ENCODE measurements at regions not wholly inside any gene's neighbourhood (a gene's known extent, or its start where the extent isn't known, plus 50 kb on each side); places are given as distances from the start of the nearest gene placed in this dataset.

- no peaks in the 10 kb centered on the region for H3K9me3 ChIP-seq (ENCODE audit: low read length)
- no peaks in the 10 kb centered on the region for H3F3A ChIP-seq (ENCODE audit: insufficient read depth, low read length, poor library complexity, severe bottlenecking)
- H3K9me2 ChIP-seq (ENCODE audit: insufficient read depth, low read length): no peaks in the 10 kb centered on the region
- no peaks in the 10 kb centered on the region for H4K20me1 ChIP-seq (ENCODE audit: insufficient read depth)
- no peak for TF ChIP-seq EP300 (conservative IDR thresholded peaks at IDR 0.05; ENCODE audit: poor library complexity, severe bottlenecking)
- no peak overlapping the region for H3K27ac ChIP-seq (ENCODE audit: low read length)
- no peak overlapping the region for H2AFZ ChIP-seq (ENCODE audit: low read depth, low read length)
- H3K79me2 ChIP-seq (replicated peaks; ENCODE audit: insufficient read depth, low read length): no peaks in the 10 kb centered on the region
- no peak overlapping the region for H3K4me2 ChIP-seq (ENCODE audit: low read length)
- no peak overlapping the region for H3K9ac ChIP-seq (ENCODE audit: low read length)
- H3K27me3 ChIP-seq (ENCODE audit: insufficient read depth, low read depth, low read length): no peaks in the 10 kb centered on the region
- H3K36me3 ChIP-seq (ENCODE audit: insufficient read depth, low read length): no peaks in the 10 kb centered on the region
- H3K4me3 ChIP-seq (ENCODE audit: low read length): no peak overlapping the region
Measured at GRCh38 chr10:129094233-129094632, 372.8 kb upstream of the MGMT start.

GRCh38 chr10:129094861-129095260 is 372.2 kb upstream of the MGMT start:
- Histone ChIP-seq H2AFZ (ENCODE audit: low read depth, low read length) (no peak overlapping the region), H3K9me2 (ENCODE audit: insufficient read depth, low read length) (no peaks in the 10 kb centered on the region), H3K27me3 (ENCODE audit: insufficient read depth, low read depth, low read length) (no peaks in the 10 kb centered on the region), H3K4me3 (ENCODE audit: low read length) (no peak overlapping the region), H3K36me3 (ENCODE audit: insufficient read depth, low read length) (no peaks in the 10 kb centered on the region), H3F3A (ENCODE audit: insufficient read depth, low read length, poor library complexity, severe bottlenecking) (no peaks in the 10 kb centered on the region), H3K79me2 (replicated peaks; ENCODE audit: insufficient read depth, low read length) (no peaks in the 10 kb centered on the region), H3K9me3 (ENCODE audit: low read length) (no peaks in the 10 kb centered on the region), H3K9ac (ENCODE audit: low read length) (no peak overlapping the region), H4K20me1 (ENCODE audit: insufficient read depth) (no peaks in the 10 kb centered on the region), H3K4me2 (ENCODE audit: low read length) (no peak overlapping the region), H3K27ac (ENCODE audit: low read length) (no peak overlapping the region)
- no peak for TF ChIP-seq EZH2 (IDR thresholded peaks at IDR 0.05; ENCODE audit: borderline replicate concordance, insufficient read depth, low read length, poor library complexity, severe bottlenecking)

- H3K27me3 ChIP-seq (ENCODE audit: insufficient read depth, low read depth, low read length): no peaks in the 10 kb centered on the region
- no peaks in the 10 kb centered on the region for H3K36me3 ChIP-seq (ENCODE audit: insufficient read depth, low read length)
- no peak overlapping the region for H2AFZ ChIP-seq (ENCODE audit: low read depth, low read length)
- H3K79me2 ChIP-seq (replicated peaks; ENCODE audit: insufficient read depth, low read length): no peaks in the 10 kb centered on the region
- no peaks in the 10 kb centered on the region for H3F3A ChIP-seq (ENCODE audit: insufficient read depth, low read length, poor library complexity, severe bottlenecking)
- H4K20me1 ChIP-seq (ENCODE audit: insufficient read depth): no peaks in the 10 kb centered on the region
- H3K4me3 ChIP-seq (ENCODE audit: low read length): no peak overlapping the region
- no peak for TF ChIP-seq TAF1 (IDR thresholded peaks at IDR 0.05; ENCODE audit: low read depth)
- no peak for TF ChIP-seq SMC3 (conservative IDR thresholded peaks at IDR 0.05; ENCODE audit: poor library complexity)
- TF ChIP-seq POLR2AphosphoS5 (IDR thresholded peaks at IDR 0.05): no peak
- no peak for TF ChIP-seq MXI1 (conservative IDR thresholded peaks at IDR 0.05; ENCODE audit: poor library complexity, severe bottlenecking)
- TF ChIP-seq EP300 (conservative IDR thresholded peaks at IDR 0.05; ENCODE audit: poor library complexity, severe bottlenecking): no peak
- TF ChIP-seq REST (IDR thresholded peaks at IDR 0.05; ENCODE audit: borderline replicate concordance): no peak
- TF ChIP-seq CTCF (IDR thresholded peaks at IDR 0.05; ENCODE audit: poor library complexity, severe bottlenecking): no peak
- TF ChIP-seq RAD21 (conservative IDR thresholded peaks at IDR 0.05): no peak
- no peak for TF ChIP-seq EZH2 (IDR thresholded peaks at IDR 0.05; ENCODE audit: borderline replicate concordance, insufficient read depth, low read length, poor library complexity, severe bottlenecking)
- no peaks in the 10 kb centered on the region for H3K9me3 ChIP-seq (ENCODE audit: low read length)
- no peak overlapping the region for H3K4me2 ChIP-seq (ENCODE audit: low read length)
- no peak overlapping the region for H3K27ac ChIP-seq (ENCODE audit: low read length)
- no peak overlapping the region for H3K9ac ChIP-seq (ENCODE audit: low read length)
- no peaks in the 10 kb centered on the region for H3K9me2 ChIP-seq (ENCODE audit: insufficient read depth, low read length)
Measured at GRCh38 chr10:129095680-129096064, 371.4 kb upstream of the MGMT start.
